H1 (cell line): ENCODE measurements at regions not wholly inside any gene's neighbourhood (a gene's known extent, or its start where the extent isn't known, plus 50 kb on each side); places are given as distances from the start of the nearest gene placed in this dataset.

Experiments used
- BACH1 ChIP-seq: IDR thresholded peaks from 2 replicates; pipeline ENCODE4 v1.6.1; 2012; ENCODE audit warnings: low read length, improper control_type of control experiment
- HDAC2 ChIP-seq, 2 experiments: fragments of 300-600 bp in 1 of 2; sonication (generic) in 1 of 2; IDR thresholded peaks; 2 replicates each; pipeline ENCODE4 v1.6.1; 2011 to 2012; ENCODE audit warnings: low read depth in 2 of 2, low read length in 2 of 2, mild to moderate bottlenecking in 2 of 2, moderate library complexity in 2 of 2, borderline replicate concordance in 1 of 2, inconsistent platforms in 1 of 2
- HDAC6 ChIP-seq: IDR thresholded peaks from one replicate; pipeline ENCODE4 v1.7.1; 2012; ENCODE audit warnings: low read depth, mild to moderate bottlenecking, inconsistent platforms, low read length, moderate library complexity
- NRF1 ChIP-seq: IDR thresholded peaks from 2 replicates; pipeline ENCODE4 v1.6.1; 2011; ENCODE audit warnings: mild to moderate bottlenecking, low read depth, low read length, improper control_type of control experiment
- TEAD4 ChIP-seq: IDR thresholded peaks from 2 replicates; pipeline ENCODE4 v1.6.1; 2012; ENCODE audit warnings: low read depth, low read length, inconsistent platforms, mixed read lengths
- TF ChIP-seq, protein P1 (sequence below): IDR thresholded peaks from 2 replicates; pipeline ENCODE4 v1.6.1; 2011; ENCODE audit warnings: low read length, improper control_type of control experiment

DNA sequence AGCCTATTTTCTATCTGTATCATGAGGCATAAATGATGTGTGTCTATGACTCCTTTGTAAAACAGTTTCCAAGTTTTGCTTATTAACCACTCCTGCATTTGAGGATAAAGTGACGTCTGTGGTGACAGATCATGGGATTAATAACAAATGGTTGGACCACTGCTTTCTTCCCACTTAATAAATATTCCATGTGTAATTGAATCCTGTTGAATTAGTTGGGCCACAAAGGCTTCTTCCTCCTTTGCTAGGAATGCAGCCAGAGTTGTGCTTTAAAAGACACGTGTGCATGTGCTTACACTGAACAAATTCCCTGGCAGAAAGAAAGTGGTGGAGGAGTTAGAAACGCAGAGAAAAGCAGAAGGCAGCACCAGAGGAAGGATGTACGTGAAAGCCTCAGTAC is 150.2 kb downstream of the ACTBL2 start (continued):
- TF ChIP-seq NRF1 (no peak), HDAC2 (IDR thresholded peaks at IDR 0.05; ENCODE audit: borderline replicate concordance in 1 of 2, low read depth in 2 of 2, low read length in 2 of 2) (no peak), BACH1 (no peak), HDAC6 (no peak), TEAD4 (no peak)
- TF ChIP-seq, protein P1, sequence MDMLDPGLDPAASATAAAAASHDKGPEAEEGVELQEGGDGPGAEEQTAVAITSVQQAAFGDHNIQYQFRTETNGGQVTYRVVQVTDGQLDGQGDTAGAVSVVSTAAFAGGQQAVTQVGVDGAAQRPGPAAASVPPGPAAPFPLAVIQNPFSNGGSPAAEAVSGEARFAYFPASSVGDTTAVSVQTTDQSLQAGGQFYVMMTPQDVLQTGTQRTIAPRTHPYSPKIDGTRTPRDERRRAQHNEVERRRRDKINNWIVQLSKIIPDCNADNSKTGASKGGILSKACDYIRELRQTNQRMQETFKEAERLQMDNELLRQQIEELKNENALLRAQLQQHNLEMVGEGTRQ = no peak
